ENCODE measurements at regions not wholly inside any gene's neighbourhood (a gene's known extent, or its start where the extent isn't known, plus 50 kb on each side); places are given as distances from the start of the nearest gene placed in this dataset.

DNA sequence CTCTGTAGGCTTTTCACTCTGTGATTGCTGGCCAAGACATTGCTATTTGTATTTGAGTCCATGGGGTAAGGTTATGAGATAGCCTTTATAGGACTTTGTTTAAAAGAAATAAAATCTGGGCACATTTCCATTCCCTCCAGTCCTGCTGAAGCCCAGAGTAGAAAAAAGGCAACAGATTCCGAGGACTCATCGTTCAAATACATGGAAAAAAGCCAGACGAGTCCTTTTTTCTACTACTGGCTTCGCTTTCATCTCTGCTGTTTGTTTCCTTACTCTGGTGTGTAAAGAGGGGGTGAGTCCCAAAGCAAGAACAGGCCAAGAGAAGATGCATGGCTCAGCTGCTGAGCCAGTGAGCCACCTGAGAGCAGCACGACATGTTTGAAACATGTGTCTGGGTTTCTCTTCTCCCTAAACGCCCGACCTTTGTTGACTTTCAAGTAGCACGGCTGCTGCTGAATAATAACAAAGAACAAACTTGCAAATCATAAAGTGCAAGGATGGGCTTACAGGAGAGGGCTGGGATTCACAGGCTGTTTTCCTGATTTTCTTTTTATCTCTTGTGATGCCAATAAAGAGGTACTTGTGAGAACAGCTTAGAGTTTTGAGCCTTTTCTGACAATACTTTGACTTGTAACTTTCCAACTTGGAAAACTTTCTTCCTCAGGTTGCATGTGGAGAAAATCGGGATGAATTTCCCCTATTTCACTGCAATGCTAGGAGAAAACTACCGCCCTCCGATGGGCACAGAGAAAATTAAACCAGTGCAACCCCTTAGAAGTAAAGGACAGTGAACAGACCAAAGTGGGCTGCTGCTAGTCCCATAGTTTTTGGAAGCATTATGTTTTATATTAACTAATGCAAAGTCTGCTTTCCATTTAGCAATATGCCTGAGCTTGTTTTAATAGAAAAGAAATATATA is 195.2 kb upstream of the RAG2 start:
- no peak for DNase-seq (ENCODE audit: low read depth in 2 of 2)

DNA sequence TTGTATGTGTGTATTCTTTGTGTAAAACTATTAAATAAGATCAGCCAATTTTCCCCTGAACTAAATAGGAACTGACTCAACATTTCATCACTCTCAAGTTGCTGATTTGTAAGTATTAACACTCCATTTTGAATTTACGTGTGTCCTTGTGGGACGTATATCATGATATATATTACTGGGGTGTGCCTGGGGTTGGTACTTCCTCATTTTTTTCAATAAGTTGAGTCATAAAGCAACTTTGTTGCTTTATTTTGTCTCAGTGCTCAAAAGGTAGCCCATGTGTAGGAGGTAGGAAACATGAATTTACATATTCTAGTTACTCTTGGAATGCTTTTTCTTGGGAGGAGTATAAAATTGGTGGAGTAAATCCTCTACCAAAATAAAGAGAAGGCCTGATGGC is 193.9 kb upstream of the RAG2 start:
- no peak for DNase-seq (ENCODE audit: low read depth in 2 of 2)

DNA sequence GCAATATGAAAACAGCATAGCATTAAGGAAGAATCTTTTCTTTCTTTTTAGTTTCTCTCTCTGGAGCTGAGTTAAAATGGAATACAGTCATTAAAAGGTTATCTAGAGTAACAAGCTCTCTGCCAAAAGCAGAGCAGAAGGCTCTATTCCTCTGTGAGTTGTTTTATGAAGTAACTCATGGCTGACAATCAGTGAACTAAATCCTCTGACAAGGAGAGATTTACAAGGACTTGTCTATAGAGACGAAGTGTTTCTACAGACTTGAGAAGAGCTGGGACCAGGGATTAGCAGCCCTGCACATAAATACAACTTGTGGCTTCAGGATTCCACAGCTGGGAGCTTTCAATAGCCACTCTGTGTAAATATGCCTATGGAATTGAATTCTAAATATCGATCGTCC is 192.5 kb upstream of the RAG2 start:
- no peak for DNase-seq (ENCODE audit: low read depth in 2 of 2)

DNA sequence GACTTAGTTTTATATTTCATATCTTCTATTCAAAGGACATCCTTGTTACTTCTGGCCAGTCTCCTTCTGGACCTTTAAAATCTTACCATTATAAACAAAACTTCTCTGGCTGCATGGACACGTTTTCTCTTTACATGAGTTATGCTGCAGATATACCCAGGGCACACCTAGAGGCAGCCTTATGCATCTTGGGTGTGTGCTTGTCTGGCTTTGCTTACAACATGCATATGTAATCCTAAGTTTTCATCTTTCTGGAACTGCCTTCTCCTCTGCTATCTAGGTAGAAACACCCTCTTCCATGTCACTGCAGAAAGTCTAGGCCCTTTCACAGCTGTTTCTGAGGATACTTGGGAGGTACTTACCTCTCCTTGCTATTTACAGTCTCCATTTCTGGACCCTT is 185.8 kb upstream of the RAG2 start:
- no peak for DNase-seq (ENCODE audit: low read depth in 2 of 2)

DNA sequence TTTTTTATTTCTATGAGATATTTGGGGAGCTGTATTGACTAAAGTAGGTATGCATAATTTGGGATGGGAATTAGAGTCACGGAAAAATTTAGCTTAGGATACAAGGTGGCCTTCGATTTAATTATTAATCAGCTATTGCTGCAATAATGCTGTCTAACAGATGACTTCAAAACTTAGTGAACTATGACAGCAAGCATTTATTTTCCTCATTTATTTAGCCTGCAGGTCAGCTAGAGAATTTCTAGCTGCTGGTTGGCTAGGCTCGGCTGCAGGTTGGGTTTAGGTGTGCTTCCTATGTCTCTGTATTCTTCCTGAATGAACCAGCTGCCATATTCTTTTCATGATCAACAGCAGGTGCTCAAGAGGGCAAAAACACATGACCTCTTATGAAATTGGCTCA is 181.8 kb upstream of the RAG2 start:
- DNase-seq (ENCODE audit: low read depth in 2 of 2): no peak

DNA sequence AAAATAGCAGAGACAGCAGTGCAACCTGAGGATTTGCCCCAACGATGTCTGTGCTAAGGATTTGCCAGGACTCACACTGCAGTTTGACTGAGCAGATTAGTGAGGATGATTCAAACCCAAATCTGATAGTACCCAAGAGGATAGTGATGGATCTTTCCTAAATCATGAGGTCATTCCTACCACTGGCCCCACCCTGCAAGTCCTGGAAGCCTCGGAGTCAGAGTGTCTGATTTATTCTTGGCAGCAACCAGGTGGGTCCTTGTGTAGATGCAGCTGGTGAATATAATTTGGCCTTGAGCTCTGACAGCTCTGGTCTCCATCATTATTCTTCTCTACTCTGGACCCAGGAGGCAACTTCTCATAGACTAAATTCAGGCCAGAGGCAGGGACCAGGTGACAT is 179.3 kb upstream of the RAG2 start:
- no peak for DNase-seq (ENCODE audit: low read depth in 2 of 2)

DNA sequence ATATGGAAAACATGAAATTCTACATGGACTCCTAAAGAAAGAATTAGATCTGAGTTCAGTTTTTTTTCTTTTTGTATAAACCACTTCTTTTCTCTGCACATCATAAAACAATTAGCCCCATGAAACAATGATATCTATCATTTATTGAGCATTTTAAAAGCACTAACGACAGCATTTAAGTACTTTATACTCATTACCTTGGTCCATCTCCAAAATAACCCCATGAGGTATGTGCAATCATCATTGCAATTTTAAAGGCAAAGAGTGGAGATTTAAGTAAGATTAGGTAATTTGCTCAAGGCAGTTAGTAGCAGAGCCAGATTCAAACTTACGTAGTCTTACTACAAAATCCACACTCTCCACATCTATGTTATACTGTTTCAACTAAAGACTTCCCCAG is 177.7 kb upstream of the RAG2 start:
- DNase-seq (ENCODE audit: low read depth in 2 of 2): no peak

DNA sequence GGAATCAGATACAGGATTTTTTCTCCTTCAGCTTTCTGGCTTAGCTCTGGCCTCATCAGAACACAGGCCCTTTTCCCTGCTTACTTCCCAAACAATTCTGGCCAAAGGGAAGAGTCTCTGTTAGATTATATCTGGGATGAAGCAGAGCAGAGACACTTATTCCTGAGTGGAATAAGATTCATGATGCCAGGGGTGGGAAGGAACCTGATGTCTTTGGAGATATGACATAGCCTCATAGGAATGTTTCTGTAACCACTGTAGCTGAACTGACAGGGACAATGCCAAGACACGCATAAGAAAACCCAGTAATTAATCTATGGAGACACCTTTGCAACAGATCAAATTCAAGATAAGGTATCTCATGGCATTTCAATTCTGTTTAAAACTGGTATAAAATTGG is 177.1 kb upstream of the RAG2 start:
- DNase-seq (ENCODE audit: low read depth in 2 of 2): no peak

DNA sequence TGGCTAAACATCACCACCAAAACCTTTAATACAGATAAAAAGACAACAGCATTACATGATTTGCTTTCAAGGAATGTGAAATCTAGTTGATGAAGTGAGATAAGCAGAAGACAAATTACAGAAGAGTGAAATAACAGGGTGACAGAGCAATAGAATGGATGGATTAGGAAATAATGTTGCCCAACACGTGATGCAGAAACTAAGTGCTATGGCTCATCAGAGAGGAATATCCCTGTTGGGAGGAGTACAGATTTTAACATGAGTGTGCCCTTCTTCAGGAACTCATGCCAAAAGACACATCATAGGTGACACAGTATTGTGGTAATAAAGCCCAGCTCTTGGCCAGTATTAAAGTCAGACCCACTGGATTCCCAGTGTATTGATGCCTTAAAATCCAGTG is 176.6 kb upstream of the RAG2 start:
- no peak for DNase-seq (ENCODE audit: low read depth in 2 of 2)

DNA sequence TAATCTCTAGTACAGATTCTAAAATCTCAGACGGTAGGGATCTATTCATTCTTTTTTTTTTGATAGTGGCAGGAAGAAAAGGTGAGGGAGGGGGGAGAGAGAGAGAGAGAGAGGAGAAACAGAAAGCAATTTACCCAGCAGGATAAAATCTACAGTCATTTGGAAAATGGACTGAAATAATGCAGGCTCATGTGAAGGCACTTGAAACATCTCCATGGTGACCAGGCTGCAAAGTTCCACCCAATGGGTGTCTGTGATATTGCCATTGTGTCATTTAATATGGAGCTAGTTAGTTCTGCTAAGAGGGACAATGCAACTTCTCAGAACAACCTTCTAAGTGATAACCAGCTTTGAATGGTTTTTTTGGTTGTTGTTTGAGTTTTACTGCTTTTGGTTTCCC is 165.2 kb upstream of the RAG2 start:
- DNase-seq (ENCODE audit: low read depth in 2 of 2): no peak

DNA sequence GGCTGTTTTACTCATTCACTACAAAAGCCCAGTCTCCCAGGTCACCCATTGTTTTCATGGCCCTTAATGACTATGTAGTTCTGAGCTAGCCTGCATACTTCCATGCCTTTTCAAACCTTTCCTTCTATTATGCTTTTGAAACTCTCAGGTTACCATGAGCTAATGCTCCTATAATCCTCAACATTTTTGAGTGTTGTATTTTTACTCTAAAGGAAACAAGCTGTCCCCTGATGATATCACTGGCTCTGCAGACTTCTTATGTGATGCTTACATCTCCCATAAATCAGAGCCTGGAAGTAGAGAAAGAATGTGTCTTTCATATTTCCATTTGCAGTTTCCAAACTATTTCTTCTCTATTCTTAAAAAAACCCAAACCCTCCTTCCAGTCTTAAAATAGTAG is 159.0 kb upstream of the RAG2 start:
- DNase-seq (ENCODE audit: low read depth in 2 of 2): no peak

DNA sequence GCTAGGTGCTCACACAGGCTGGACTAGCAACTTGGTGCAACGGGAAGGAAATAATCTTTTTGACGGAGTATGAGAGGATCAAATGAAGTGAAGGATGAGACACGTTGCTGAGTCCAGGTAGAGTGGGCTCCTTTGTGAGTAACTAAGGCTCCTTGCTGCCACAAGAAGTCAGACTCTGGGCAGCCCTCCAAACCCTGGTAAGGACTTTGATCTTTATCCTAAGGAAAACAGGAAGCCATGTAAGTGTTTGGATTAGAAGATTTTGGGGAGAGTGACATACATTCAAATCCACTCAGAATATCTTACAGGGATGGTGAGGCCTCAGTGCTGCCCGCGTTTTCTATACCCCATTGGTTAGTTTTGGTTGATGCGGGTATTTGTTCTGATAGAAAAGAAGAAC is 155.9 kb upstream of the RAG2 start:
- no peak for DNase-seq (ENCODE audit: low read depth in 2 of 2)

DNA sequence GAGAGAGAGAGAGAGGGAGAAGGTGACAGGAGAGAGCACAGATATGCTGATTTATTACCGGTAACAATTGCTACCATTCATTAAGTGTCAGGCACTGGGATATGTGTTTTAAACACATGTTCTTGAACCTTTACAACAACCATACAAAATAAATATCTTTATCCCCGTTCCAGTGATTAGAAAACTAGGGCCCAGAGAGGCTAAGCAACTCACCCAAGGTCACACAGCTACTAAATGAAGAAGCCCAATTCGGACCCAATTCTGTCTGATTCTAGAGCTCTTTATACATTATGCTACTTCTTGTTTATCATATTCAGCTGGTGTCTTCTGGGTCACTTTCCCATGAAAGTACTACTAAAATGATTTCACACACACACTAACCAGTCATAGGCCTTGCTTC is 154.0 kb upstream of the RAG2 start:
- no peak for DNase-seq (ENCODE audit: low read depth in 2 of 2)

DNA sequence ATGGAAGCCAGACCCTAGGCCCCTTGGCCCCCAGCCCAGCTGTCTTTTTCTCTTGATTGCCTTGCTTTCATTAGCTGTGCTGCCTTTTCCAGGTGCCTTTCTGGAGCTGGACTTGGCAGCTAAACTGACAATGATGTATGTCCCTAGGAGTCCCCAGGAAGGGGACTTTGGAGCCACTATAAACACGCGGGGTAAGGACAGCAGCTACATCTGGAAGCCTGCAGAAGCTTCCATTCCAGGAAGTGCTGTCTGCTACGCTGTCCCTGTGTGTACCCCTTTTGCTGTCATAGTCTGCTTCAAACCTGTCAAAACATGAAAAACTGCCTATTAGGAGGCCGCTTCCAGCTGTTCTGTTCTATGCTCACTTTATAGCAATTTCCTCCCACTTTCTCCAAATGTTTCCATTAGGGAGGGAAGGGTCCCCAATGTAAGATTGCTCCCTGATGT is 153.3 kb upstream of the RAG2 start:
- DNase-seq (ENCODE audit: low read depth in 2 of 2): no peak

DNA sequence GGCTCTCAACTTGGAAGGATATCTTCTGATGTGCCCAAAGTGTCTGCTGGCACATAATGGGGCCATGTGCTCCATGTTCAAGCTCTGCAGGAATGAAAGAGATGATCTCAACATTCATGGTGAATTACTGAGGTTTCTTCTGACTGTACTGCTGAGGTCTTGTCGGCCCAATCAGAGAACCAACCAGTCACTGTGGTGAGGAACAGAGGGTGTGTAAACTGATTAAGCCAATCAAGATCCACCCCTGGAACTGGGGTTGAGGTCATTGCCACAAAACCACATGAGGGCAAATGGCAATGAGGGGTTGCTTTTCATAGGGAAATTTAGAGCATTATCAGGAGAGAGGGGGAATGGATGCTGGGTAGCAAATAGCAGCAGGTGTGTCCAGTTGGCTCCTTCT is 152.3 kb upstream of the RAG2 start:
- no peak for DNase-seq (ENCODE audit: low read depth in 2 of 2)

DNA sequence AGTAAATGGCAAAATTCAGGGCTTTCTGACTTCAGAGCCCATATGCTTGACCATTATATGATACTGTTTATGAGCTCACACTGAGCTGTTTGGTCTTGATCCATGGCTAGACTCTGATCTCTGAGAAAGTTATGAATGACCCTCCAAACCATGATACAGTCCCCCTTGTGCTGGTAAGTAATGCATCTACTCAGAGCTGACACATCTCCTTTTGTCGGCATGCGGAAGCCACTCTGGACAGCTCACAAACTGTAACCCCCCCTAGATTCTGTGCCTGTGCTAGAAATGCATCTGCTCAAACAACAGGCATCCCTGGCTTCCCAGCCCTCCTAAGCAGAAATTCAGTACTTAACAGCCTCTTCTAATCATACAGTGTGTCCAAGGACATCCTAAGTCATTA is 150.8 kb upstream of the RAG2 start:
- no peak for DNase-seq (ENCODE audit: low read depth in 2 of 2)

DNA sequence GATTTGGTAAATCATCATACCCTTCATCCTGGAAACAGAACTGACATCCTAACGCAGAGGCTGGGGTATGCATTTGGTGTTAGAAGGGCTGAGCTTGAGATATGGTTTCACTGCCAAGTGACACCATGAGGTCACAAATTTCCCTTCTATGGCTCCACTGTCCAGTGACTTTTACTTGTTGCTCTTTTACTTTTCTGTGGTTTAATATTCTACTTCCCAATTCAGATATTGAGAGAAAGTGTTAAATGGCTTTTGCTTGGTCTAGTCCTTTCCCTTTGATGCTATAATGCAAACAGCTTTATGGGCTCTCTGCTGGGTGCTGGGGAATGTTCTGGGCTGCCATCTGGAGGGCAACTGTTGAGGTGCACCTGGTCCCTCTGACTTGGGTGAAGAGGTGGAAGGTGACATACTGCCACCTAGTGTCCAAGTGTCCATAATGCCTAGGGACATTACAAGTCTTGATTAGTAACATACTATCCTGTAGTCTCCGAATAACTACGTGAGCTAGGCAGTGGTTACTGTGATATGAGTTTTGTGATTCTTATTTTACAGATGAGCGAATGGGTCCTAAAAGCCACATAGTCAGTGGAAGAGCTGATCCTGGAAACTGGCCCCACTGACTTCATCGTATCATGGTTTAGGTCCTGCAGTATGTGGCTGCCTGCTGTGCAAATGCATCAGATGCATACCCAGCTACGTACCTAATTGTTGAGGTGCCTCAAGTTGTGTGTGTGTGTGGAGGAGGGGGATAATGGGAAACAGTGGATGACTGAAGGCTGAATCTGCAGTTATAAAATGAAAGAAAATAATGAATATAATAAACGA is 149.1 kb upstream of the RAG2 start:
- DNase-seq (ENCODE audit: low read depth in 2 of 2): peak; percentile 61 to 68

DNA sequence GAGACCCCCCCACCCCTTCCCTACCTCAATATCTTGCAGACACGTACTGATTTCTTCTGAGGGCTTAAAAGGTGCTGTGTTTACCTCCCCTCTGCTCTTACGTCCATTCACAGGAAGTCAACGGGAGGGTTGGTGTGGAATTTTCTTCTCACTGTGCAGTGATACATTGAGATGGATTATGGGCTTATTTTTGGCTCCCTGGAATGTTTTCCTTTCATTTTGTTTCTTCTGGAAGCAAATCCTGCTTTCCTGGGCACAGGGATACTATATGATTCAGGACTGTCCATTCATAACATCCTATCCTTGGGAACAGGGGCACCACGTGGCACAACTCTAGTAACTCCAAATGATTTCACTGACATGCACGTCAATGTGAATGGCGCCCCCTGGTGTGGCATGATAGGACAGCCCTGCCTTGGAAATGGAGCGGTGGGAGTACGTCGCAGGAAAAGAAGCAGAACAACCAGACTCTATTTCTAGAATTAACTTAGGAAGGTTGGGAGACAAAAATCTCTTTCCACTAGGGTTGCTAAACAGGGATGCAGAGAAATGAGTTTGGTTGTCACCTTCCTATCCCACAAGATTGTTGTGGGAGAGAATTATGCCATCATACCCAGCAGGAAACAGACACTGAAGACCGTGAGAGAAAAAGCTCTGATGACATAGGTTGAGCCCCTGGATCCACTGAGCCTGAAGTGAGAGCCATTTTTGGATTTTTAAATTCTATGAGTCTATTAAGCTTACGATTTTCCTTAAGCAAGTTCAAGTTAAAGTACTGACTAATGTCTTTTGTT is 146.5 kb upstream of the RAG2 start:
- peak; percentile 34 to 37 for DNase-seq (ENCODE audit: low read depth in 2 of 2)

DNA sequence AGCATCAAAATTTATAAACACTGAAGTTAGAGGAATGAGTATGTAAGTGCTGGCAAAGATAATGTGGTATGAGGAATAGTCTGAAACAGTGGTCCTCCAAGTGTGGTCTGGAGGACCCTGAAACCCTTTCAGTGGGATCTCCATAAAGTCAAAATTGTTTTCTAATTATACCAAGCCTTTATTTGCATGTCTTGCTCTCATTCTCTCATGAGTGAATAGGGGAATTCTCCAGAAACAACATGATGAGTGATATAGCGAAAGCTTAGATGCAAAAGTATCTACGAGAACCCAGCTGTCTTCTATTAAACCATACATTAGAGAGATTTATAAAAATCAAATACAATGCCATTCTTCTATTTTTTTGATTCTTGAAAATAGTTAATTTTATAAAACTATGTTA is 145.0 kb upstream of the RAG2 start:
- no peak for DNase-seq (ENCODE audit: low read depth in 2 of 2)

DNA sequence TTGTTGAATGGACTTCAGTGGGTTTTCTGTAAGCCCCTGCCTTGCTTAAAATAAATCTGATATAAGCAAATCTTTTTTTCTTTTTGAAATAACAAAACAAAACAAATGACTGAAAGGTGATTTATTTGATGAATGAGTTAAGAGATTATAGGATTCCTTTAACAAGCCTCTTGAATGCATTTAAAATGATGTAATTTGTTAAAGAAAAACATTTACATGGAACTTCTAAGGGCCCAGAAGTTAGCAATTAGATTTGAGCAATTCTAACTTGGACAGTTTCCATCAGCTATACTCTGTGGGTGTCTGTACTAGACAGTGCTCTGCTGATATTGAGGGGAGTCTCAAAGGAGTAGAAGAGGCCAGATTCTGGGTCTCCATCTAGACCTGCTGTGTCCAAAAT is 143.5 kb upstream of the RAG2 start:
- no peak for DNase-seq (ENCODE audit: low read depth in 2 of 2)

DNA sequence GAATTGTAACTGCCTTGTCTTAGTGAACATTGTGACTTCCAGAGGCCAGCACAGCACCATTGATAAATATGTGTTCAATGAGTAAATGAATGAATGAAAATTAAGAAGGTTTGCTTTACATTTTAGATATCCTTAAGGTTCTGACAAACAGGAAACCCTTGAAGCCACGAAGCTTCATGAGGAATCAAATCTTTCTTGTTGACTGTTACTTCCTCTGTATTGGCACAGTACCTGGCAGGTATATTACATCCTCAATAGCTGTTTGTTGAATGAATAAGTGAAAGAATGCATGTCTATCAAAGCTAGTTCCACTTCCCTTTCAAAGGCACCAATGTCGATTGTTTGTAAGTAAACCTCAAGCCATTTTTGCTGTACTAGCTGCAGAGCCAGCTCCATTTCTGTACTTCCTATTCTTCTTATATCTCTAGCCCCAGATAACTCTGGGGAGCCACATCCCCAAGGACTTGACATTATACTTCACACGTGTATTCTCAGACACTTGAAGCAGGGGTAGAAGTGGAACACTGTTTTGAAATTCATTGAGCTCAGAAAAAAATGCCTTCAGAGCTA is 140.3 kb upstream of the RAG2 start:
- DNase-seq (ENCODE audit: low read depth in 2 of 2): no peak

DNA sequence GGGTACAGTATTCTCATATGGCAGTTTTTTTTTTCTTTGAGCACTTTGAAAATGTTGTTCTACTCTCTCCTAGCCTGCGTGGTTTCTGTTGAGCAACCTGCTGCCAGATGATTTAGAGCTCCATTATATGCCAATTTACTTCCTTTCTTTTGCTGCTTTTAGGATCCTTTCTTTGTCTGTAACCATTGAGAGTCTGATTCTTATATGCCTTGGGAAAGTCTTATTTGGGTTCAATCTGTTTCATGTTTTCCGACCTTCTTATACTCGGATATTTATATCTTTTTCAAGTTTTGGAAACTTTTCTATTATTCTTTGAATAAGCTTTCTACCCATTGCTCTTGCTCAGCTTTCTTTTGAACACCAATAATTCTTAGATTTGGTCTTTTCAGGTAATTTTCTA is 138.1 kb upstream of the RAG2 start:
- DNase-seq (ENCODE audit: low read depth in 2 of 2): no peak
